Sigmoid colon (tissue), 4 donors: ENCODE measurements at regions not wholly inside any gene's neighbourhood (a gene's known extent, or its start where the extent isn't known, plus 50 kb on each side); places are given as distances from the start of the nearest gene placed in this dataset.

Experiments
- POLR2A ChIP-seq, 2 donors: fragments of 450-650 bp; IDR thresholded peaks; one replicate each; pipeline ENCODE4 v1.6.1; 2016; ENCODE audit warnings: antibody characterized with exemption in 2 of 2, mild to moderate bottlenecking in 2 of 2, moderate library complexity in 2 of 2
- POLR2AphosphoS5 ChIP-seq, 4 donors: sonication (generic); formaldehyde crosslinking; IDR thresholded peaks; one replicate each; pipeline ENCODE4 v1.6.1; 2017; ENCODE audit warnings: antibody characterized with exemption in 4 of 4
- TF ChIP-seq, protein P1 (sequence below), 4 experiments: fragments of 450-650 bp in 3 of 4; fragments of 200-600 bp in 1 of 4; IDR thresholded peaks; one replicate each; pipeline ENCODE4 v1.5.1; 2016 to 2019; ENCODE audit warnings: antibody characterized with exemption in 4 of 4, mild to moderate bottlenecking in 3 of 4, moderate library complexity in 2 of 4

DNA sequence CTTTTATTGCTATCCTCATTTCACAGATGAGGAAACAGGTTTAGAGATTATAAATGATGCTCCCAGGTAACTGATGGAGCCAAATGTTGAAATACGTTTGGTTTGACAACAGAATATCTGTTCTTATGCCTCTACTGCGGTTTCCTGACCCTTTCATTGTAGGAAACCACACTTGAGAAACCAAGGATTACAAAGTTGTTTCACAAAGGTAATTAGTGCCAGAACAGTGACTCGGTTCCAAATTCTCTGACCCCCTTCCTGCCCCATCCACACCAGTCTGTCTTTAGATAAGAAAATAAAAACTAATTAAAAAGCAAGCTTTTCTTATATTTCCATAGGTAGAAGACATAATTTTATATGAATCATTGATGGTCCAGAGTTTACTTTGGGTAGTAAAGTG lies 393.7 kb upstream of the MBL2 start:
- TF ChIP-seq POLR2A (IDR thresholded peaks at IDR 0.05): no peak
- TF ChIP-seq, protein P1, sequence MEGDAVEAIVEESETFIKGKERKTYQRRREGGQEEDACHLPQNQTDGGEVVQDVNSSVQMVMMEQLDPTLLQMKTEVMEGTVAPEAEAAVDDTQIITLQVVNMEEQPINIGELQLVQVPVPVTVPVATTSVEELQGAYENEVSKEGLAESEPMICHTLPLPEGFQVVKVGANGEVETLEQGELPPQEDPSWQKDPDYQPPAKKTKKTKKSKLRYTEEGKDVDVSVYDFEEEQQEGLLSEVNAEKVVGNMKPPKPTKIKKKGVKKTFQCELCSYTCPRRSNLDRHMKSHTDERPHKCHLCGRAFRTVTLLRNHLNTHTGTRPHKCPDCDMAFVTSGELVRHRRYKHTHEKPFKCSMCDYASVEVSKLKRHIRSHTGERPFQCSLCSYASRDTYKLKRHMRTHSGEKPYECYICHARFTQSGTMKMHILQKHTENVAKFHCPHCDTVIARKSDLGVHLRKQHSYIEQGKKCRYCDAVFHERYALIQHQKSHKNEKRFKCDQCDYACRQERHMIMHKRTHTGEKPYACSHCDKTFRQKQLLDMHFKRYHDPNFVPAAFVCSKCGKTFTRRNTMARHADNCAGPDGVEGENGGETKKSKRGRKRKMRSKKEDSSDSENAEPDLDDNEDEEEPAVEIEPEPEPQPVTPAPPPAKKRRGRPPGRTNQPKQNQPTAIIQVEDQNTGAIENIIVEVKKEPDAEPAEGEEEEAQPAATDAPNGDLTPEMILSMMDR (IDR thresholded peaks at IDR 0.05): no peak
- no peak for TF ChIP-seq POLR2AphosphoS5 (IDR thresholded peaks at IDR 0.05)
